ENCODE measurements at regions not wholly inside any gene's neighbourhood (a gene's known extent, or its start where the extent isn't known, plus 50 kb on each side); places are given as distances from the start of the nearest gene placed in this dataset.

- no peak overlapping the region for H3K4me3 ChIP-seq (ENCODE audit: severe bottlenecking)
- DNase-seq (ENCODE audit: low spot score) (no peak), ATAC-seq (ENCODE audit: low read depth) (no peak)
- H3K9me3 ChIP-seq (ENCODE audit: severe bottlenecking), result no peaks in the 10 kb centered on the region
- peaks cover 3% of the 10 kb centered on the region for H3K4me1 ChIP-seq (ENCODE audit: insufficient read depth, poor library complexity, severe bottlenecking)
- H3K27ac ChIP-seq (ENCODE audit: poor library complexity, severe bottlenecking), result no peak overlapping the region
- H3K36me3 ChIP-seq (ENCODE audit: low read depth), result no peaks in the 10 kb centered on the region
- no peaks in the 10 kb centered on the region for H3K27me3 ChIP-seq (ENCODE audit: insufficient read depth, poor library complexity, severe bottlenecking)
- TF ChIP-seq CTCF (IDR thresholded peaks at IDR 0.05; ENCODE audit: poor library complexity, severe bottlenecking), result no peak
These were observed 205.3 kb upstream of the KLF6 start for GRCh38 chr10:3990307-3990706.

- DNase-seq (ENCODE audit: low spot score) (no peak), ATAC-seq (ENCODE audit: low read depth) (no peak)
- Histone ChIP-seq H3K9me3 (ENCODE audit: severe bottlenecking) (no peaks in the 10 kb centered on the region), H3K4me1 (ENCODE audit: insufficient read depth, poor library complexity, severe bottlenecking) (no peaks in the 10 kb centered on the region), H3K4me3 (ENCODE audit: severe bottlenecking) (no peak overlapping the region), H3K36me3 (ENCODE audit: low read depth) (no peaks in the 10 kb centered on the region), H3K27me3 (ENCODE audit: insufficient read depth, poor library complexity, severe bottlenecking) (no peaks in the 10 kb centered on the region), H3K27ac (ENCODE audit: poor library complexity, severe bottlenecking) (no peak overlapping the region)
- TF ChIP-seq CTCF (IDR thresholded peaks at IDR 0.05; ENCODE audit: poor library complexity, severe bottlenecking), result no peak
These were observed 202.3 kb upstream of the KLF6 start for GRCh38 chr10:3987143-3987974.

GRCh38 chr10:3986493-3987142 is 201.6 kb upstream of the KLF6 start:
- no peak overlapping the region for H3K4me3 ChIP-seq (ENCODE audit: severe bottlenecking)

GRCh38 chr10:3982746-3983442 is 197.9 kb upstream of the KLF6 start:
- Histone ChIP-seq H3K9me3 (ENCODE audit: severe bottlenecking) (no peaks in the 10 kb centered on the region), H3K36me3 (ENCODE audit: low read depth) (no peaks in the 10 kb centered on the region), H3K27ac (ENCODE audit: poor library complexity, severe bottlenecking) (no peak overlapping the region), H3K4me3 (ENCODE audit: severe bottlenecking) (no peak overlapping the region), H3K27me3 (ENCODE audit: insufficient read depth, poor library complexity, severe bottlenecking) (no peaks in the 10 kb centered on the region), H3K4me1 (ENCODE audit: insufficient read depth, poor library complexity, severe bottlenecking) (no peaks in the 10 kb centered on the region)
- DNase-seq (ENCODE audit: low spot score), result no peak
- no peak for TF ChIP-seq CTCF (IDR thresholded peaks at IDR 0.05; ENCODE audit: poor library complexity, severe bottlenecking)
- ATAC-seq (ENCODE audit: low read depth), result no peak

More at GRCh38 chr10:3986493-3987142, 201.6 kb upstream of the KLF6 start:
- Histone ChIP-seq H3K4me1 (ENCODE audit: insufficient read depth, poor library complexity, severe bottlenecking) (no peaks in the 10 kb centered on the region), H3K27me3 (ENCODE audit: insufficient read depth, poor library complexity, severe bottlenecking) (no peaks in the 10 kb centered on the region), H3K9me3 (ENCODE audit: severe bottlenecking) (no peaks in the 10 kb centered on the region), H3K27ac (ENCODE audit: poor library complexity, severe bottlenecking) (no peak overlapping the region), H3K36me3 (ENCODE audit: low read depth) (no peaks in the 10 kb centered on the region)
- no peak for DNase-seq (ENCODE audit: low spot score)
- no peak for ATAC-seq (ENCODE audit: low read depth)
- no peak for TF ChIP-seq CTCF (IDR thresholded peaks at IDR 0.05; ENCODE audit: poor library complexity, severe bottlenecking)

Data from RWPE2 (cell line).